Nephron progenitor cell (in vitro differentiated cells): ENCODE measurements at regions not wholly inside any gene's neighbourhood (a gene's known extent, or its start where the extent isn't known, plus 50 kb on each side); places are given as distances from the start of the nearest gene placed in this dataset.
"Not testable (repeated sequence)": the region's sequence is repeated elsewhere in the genome, so short reads cannot be mapped to it uniquely, and the experiment has no call there.

ENCODE experiments used
- DNase-seq: peaks from one replicate; pipeline ENCODE4 v3.0.0; 2021
- H3K27ac Mint-ChIP-seq: 2 replicates; pipeline ENCODE4 v1.8.0; 2021; ENCODE audit warnings: mild to moderate bottlenecking, moderate library complexity, mixed read lengths
- H3K27me3 Mint-ChIP-seq: 2 replicates; pipeline ENCODE4 v1.8.0; 2021; ENCODE audit warnings: mild to moderate bottlenecking, low read depth, mixed read lengths; ENCODE audit not compliant: poor library complexity
- H3K36me3 Mint-ChIP-seq: 2 replicates; pipeline ENCODE4 v1.8.0; 2021; ENCODE audit warnings: low read depth, mixed read lengths
- H3K4me1 Mint-ChIP-seq: 2 replicates; pipeline ENCODE4 v1.8.0; 2021; ENCODE audit warnings: mixed read lengths
- H3K4me3 Mint-ChIP-seq: 2 replicates; pipeline ENCODE4 v1.8.0; 2021; ENCODE audit warnings: mild to moderate bottlenecking, moderate library complexity, mixed read lengths
- H3K9me3 Mint-ChIP-seq: 2 replicates; pipeline ENCODE4 v1.8.0; 2021; ENCODE audit warnings: mild to moderate bottlenecking, moderate library complexity, mixed read lengths
- CTCF ChIP-seq: fragments of 200-600 bp; sonication (generic); IDR thresholded peaks from 2 replicates; pipeline ENCODE4 v1.5.0; 2021; ENCODE audit warnings: antibody characterized with exemption

GRCh38 chr3:166522017-166522416, 684.8 kb upstream of the BCHE start:
- Mint-ChIP-seq H3K4me1 (no peaks in the 10 kb centered on the region), H3K9me3 (peaks cover 5% of the 10 kb centered on the region), H3K4me3 (no peak overlapping the region), H3K27ac (no peak overlapping the region), H3K36me3 (no peaks in the 10 kb centered on the region), H3K27me3 (no peaks in the 10 kb centered on the region)
- TF ChIP-seq CTCF, result no peak
- DNase-seq, result no peak

GRCh38 chr3:166519443-166519842, 682.2 kb upstream of the BCHE start:
- no peak for TF ChIP-seq CTCF
- no peaks in the 10 kb centered on the region for H3K36me3 Mint-ChIP-seq
- H3K4me3 Mint-ChIP-seq, result no peak overlapping the region
- no peaks in the 10 kb centered on the region for H3K27me3 Mint-ChIP-seq
- no peak overlapping the region for H3K27ac Mint-ChIP-seq
- H3K9me3 Mint-ChIP-seq, result peaks cover 5% of the 10 kb centered on the region
- no peaks in the 10 kb centered on the region for H3K4me1 Mint-ChIP-seq
- no peak for DNase-seq

DNA sequence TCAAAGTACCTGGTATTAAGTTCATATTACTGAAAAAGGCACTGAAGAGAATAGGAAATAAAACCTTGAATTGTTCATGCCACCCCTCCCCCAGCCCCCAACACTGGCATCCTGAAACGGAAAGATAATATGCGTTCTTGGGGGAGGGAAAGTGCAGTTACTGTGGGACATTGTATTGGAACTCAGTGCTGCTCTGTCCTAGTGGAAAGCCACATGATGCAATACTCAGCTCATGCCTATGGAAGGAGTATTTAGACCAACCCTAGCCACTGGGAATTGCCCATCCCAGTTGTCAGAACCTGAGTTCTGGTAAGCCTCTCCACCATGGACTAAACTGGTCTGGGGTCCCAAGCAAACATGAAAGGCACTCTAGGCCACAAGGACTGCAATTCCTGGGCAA, 680.8 kb upstream of the BCHE start:
- Mint-ChIP-seq H3K4me1 (no peaks in the 10 kb centered on the region), H3K36me3 (peaks cover 3% of the 10 kb centered on the region), H3K4me3 (no peak overlapping the region), H3K27ac (no peak overlapping the region), H3K9me3 (peaks cover 15% of the 10 kb centered on the region), H3K27me3 (no peaks in the 10 kb centered on the region)
- no peak for TF ChIP-seq CTCF
- DNase-seq, result no peak

DNA sequence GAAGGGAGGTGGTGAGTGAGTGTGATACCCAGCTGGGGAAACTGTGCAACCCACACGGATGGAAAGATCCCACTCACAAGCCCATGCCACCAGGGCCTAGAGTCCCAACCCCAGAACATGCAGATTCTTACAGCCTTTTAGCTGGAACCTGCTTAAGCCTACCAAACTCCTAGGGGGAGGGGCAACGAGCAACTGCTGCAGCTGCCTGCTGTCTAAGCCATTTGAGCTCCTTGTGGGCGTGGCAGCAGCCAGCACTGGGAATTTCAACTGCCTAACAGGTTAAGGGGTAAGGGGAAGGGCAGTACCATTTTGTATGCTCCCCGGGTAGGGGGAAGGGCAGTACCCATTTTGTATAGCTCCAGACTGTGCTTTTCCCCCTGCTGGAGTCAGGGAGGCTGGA, 673.2 kb upstream of the BCHE start:
- TF ChIP-seq CTCF, result no peak
- H3K36me3 Mint-ChIP-seq, result peaks cover 3% of the 10 kb centered on the region
- H3K27me3 Mint-ChIP-seq, result no peaks in the 10 kb centered on the region
- H3K9me3 Mint-ChIP-seq, result peaks cover 23% of the 10 kb centered on the region
- peaks cover 6% of the 10 kb centered on the region for H3K4me1 Mint-ChIP-seq
- no peak overlapping the region for H3K4me3 Mint-ChIP-seq
- peak; percentile 27 for DNase-seq
- no peak overlapping the region for H3K27ac Mint-ChIP-seq

DNA sequence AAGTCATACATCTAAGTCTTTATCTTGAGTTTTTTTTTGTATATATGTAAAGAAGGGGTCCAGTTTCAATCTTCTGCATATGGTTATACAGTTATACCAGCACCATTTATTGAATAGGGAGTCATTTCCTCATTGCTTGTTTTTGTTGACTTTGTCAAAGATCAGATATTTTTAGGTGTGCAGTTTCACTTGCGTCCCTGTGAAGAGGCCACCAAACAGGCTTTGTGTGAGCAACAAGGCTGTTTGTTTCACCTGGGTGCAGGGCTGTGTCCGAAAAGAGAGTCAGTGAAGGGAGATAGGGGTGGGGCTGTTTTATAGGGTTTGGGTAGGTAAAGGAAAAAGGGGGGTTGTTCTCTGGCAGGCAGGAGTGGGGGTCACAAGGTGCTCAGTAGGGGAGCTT, 663.2 kb upstream of the BCHE start:
- H3K27ac Mint-ChIP-seq, DNase-seq, H3K36me3 Mint-ChIP-seq, H3K4me3 Mint-ChIP-seq, H3K27me3 Mint-ChIP-seq, H3K4me1 Mint-ChIP-seq: not testable (repeated sequence)
- H3K9me3 Mint-ChIP-seq, result peaks cover 15% of the 10 kb centered on the region

- H3K4me1 Mint-ChIP-seq, result no peaks in the 10 kb centered on the region
- H3K36me3 Mint-ChIP-seq, result no peaks in the 10 kb centered on the region
- TF ChIP-seq CTCF, result no peak
- no peak for DNase-seq
- H3K4me3 Mint-ChIP-seq, result no peak overlapping the region
- no peaks in the 10 kb centered on the region for H3K27me3 Mint-ChIP-seq
- no peak overlapping the region for H3K27ac Mint-ChIP-seq
- H3K9me3 Mint-ChIP-seq, result peaks cover 7% of the 10 kb centered on the region
Measured at GRCh38 chr3:166499636-166500035, 662.4 kb upstream of the BCHE start.

DNA sequence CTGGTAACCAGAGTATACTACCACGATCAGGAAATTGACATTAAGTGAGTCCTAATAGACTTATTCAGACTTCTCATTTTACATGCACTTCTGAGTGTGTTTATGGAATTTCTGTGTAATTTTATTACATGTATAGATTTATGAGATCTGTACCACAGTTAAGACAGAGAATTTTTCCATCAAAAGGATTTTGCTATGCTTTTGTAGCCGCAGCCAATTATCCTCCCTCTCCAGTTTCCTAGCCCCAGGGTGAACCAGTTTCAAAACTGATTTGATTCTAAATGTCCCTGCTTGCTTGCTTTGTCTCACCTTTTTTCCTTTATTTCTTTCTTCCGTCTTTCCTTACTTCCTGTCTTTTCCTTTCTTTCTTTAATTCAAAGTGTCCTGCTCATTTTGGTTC, 661.2 kb upstream of the BCHE start:
- Mint-ChIP-seq H3K36me3 (no peaks in the 10 kb centered on the region), H3K27ac (no peak overlapping the region), H3K27me3 (no peaks in the 10 kb centered on the region), H3K4me1 (no peaks in the 10 kb centered on the region), H3K4me3 (no peak overlapping the region), H3K9me3 (peaks cover under 1% of the 10 kb centered on the region)
- no peak for DNase-seq
- TF ChIP-seq CTCF, result no peak
